NT2/D1 (cell line): ENCODE measurements at regions not wholly inside any gene's neighbourhood (a gene's known extent, or its start where the extent isn't known, plus 50 kb on each side); places are given as distances from the start of the nearest gene placed in this dataset.
"Not testable (repeated sequence)": the region's sequence is repeated elsewhere in the genome, so short reads cannot be mapped to it uniquely, and the experiment has no call there.

ENCODE experiments used
- DNase-seq: peaks from one replicate; pipeline ENCODE4 v3.0.0-alpha.2; 2011; ENCODE audit warnings: low read depth, low spot score
- H3K27me3 ChIP-seq: 2 replicates; pipeline ENCODE4 v1.6.0; 2011; ENCODE audit warnings: mild to moderate bottlenecking; ENCODE audit not compliant: insufficient read length, insufficient read depth
- H3K36me3 ChIP-seq: 2 replicates; pipeline ENCODE4 v1.6.1; 2011; ENCODE audit warnings: mild to moderate bottlenecking, low read length, mixed read lengths; ENCODE audit not compliant: insufficient read depth, insufficient read length
- H3K4me1 ChIP-seq: 2 replicates; pipeline ENCODE4 v1.5.1; 2011; ENCODE audit not compliant: insufficient read depth, insufficient read length
- H3K4me3 ChIP-seq: 2 replicates; pipeline ENCODE4 v1.5.1; 2011; ENCODE audit warnings: low read depth; ENCODE audit not compliant: insufficient read length
- H3K9ac ChIP-seq: 2 replicates; pipeline ENCODE4 v1.6.0; 2011; ENCODE audit warnings: low read depth; ENCODE audit not compliant: insufficient read length
- H3K9me3 ChIP-seq: 2 replicates; pipeline ENCODE4 v1.5.1; 2011; ENCODE audit warnings: mild to moderate bottlenecking, low read length; ENCODE audit not compliant: insufficient read depth
- SUZ12 ChIP-seq: IDR thresholded peaks from 2 replicates; pipeline ENCODE4 v1.6.1; 2011; ENCODE audit not compliant: insufficient read length, insufficient read depth; ENCODE audit errors: extremely low read depth
- YY1 ChIP-seq: IDR thresholded peaks from 2 replicates; pipeline ENCODE4 v1.6.1; 2011; ENCODE audit not compliant: insufficient read length, insufficient read depth
- ZNF274 ChIP-seq: IDR thresholded peaks from 2 replicates; pipeline ENCODE4 v1.6.1; 2011; ENCODE audit warnings: mild to moderate bottlenecking, low read depth, low read length

DNA sequence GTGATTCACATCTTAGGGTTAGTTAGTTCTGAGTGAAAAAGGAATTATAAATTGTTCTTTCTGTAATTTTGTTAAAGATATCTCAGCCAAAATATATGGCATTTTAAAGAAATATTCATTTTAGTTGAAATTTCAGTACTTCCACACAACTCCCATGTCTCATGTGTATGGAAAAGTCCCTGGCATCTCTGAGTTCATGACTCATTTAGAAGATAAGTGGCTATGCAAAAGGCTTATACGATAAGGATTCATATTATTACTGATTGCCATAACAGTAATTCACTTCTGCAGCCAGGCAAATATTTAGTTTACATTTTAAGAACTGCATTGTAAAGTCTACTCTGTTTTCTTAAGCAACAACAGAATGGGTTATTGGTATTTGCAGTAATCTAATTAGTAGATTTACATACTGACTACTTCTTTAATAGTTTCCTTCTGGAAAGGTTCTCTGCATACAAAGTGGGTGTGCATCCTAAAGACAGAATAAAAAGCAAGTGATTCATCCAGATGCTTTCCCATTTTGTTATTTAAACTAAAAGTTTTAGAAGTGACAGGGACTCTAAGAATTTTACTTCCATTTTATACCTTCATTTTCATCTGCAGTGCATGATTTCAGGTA is 682.4 kb upstream of the PABPC4L start:
- DNase-seq = no peak
- no peaks in the 10 kb centered on the region for H3K27me3 ChIP-seq
- H3K4me3 ChIP-seq = no peak overlapping the region
- H3K4me1 ChIP-seq = no peaks in the 10 kb centered on the region
- TF ChIP-seq SUZ12 = no peak
- no peak overlapping the region for H3K9ac ChIP-seq
- H3K9me3 ChIP-seq = no peaks in the 10 kb centered on the region
- H3K36me3 ChIP-seq = no peaks in the 10 kb centered on the region

DNA sequence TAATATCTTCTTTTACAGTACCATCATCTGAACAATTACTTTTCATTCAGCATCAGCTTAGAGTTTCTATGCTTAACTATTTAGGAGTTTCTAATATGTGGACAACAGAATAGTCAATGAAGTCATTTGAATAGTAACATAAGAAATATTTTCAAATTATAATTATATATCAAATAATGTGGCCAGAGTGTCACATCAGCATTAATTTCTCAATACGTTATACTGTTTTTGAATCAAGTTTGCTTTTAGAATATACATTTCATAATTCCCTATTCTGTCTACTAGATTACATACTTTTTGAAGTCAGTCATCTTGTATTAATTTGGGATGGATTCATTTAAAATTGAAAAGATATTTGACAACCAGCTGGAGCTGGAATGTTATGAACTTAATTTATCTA is 677.4 kb upstream of the PABPC4L start:
- no peaks in the 10 kb centered on the region for H3K36me3 ChIP-seq
- DNase-seq = no peak
- no peak overlapping the region for H3K9ac ChIP-seq
- no peak overlapping the region for H3K4me3 ChIP-seq
- H3K9me3 ChIP-seq = no peaks in the 10 kb centered on the region
- H3K4me1 ChIP-seq = no peaks in the 10 kb centered on the region
- TF ChIP-seq SUZ12 (no peak), YY1 (no peak), ZNF274 (no peak)
- H3K27me3 ChIP-seq = no peaks in the 10 kb centered on the region

DNA sequence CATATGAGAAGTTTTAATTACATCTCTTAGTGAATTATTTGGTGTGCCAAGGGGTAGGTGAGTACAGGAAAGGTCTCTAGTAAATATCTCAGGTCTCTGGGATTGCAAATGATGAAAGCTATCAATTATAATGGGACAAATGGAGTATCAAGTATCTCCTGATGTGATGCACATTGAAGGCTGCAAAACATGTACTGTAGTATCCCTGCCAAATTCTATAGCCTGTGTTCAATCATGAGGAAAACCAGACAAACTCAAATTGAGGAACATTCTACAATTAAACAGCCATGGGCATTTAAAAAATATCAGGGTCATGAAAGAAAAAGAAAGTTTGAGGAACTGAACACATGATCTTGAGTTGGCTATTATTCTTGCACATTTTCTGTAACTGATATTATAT is 665.4 kb upstream of the PABPC4L start:
- Histone ChIP-seq H3K4me3 (no peak overlapping the region), H3K9me3 (no peaks in the 10 kb centered on the region), H3K27me3 (no peaks in the 10 kb centered on the region), H3K9ac (no peak overlapping the region), H3K36me3 (no peaks in the 10 kb centered on the region), H3K4me1 (no peaks in the 10 kb centered on the region)
- no peak for DNase-seq
- TF ChIP-seq SUZ12 (no peak), ZNF274 (no peak), YY1 (no peak)

DNA sequence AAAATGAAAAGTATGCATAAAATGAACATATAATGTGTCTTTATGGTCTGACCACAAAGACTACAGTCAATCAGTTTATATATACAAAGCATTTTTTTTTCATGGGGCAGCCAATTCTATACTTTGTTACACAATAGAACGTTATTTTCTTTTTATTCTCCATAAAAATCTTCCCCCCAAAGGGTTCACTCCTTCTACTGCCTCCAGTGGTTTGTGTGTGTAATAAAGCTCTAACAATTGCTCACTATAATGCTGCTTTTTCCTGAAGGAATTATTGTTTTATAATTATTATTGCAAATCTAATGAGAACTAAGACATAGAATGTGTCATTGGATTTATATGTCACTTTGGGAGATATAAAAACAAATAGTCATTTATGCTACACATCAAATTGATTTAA is 664.1 kb upstream of the PABPC4L start:
- Histone ChIP-seq H3K36me3 (no peaks in the 10 kb centered on the region), H3K9ac (no peak overlapping the region), H3K4me1 (no peaks in the 10 kb centered on the region), H3K4me3 (no peak overlapping the region), H3K9me3 (no peaks in the 10 kb centered on the region), H3K27me3 (no peaks in the 10 kb centered on the region)
- TF ChIP-seq ZNF274 = no peak
- TF ChIP-seq SUZ12 = no peak
- TF ChIP-seq YY1 = no peak
- DNase-seq = no peak

DNA sequence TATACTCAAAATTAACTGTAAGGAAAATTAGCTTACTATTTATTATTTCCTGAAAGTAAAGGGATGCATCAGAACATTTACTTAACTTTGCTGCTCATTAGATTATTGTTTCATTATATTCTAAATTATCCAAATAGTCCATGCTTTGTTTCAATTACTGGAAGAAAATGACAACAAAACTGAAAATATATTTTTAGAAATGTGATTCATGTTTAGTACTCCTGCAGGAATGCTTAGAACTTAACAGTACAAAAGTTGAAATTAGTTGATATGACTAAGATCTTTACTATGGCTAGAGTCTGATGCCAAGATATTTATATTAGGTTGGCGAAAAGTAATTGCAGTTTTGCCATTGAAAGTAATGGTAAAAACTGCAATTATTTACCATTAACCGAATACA is 660.5 kb upstream of the PABPC4L start:
- no peaks in the 10 kb centered on the region for H3K36me3 ChIP-seq
- H3K4me3 ChIP-seq = no peak overlapping the region
- no peak overlapping the region for H3K9ac ChIP-seq
- no peaks in the 10 kb centered on the region for H3K4me1 ChIP-seq
- TF ChIP-seq ZNF274 (no peak), YY1 (no peak)
- DNase-seq = no peak
- no peaks in the 10 kb centered on the region for H3K27me3 ChIP-seq
- no peaks in the 10 kb centered on the region for H3K9me3 ChIP-seq

DNA sequence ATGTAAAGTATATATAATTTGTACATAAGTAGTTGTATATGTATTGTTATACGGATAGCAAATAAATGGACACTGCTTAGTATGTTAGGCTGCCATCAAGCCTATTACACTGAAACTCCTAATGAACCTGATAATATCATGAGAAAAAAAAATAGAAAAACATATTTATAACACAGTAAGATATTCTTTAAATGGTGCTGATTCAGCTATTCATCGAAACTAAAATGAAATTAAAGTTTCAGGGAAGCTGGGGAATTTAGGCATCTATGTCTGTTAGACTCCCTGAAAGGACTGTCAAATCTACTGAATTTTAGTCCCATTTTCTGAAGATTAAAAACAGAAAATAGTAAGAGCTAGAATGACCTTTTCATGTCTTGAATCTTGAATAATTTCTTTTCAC is 647.1 kb upstream of the PABPC4L start:
- TF ChIP-seq YY1 (no peak), ZNF274 (no peak), SUZ12 (no peak)
- no peaks in the 10 kb centered on the region for H3K36me3 ChIP-seq
- H3K4me3 ChIP-seq = no peak overlapping the region
- DNase-seq = no peak
- no peaks in the 10 kb centered on the region for H3K9me3 ChIP-seq
- no peak overlapping the region for H3K9ac ChIP-seq
- H3K27me3 ChIP-seq = no peaks in the 10 kb centered on the region
- no peaks in the 10 kb centered on the region for H3K4me1 ChIP-seq

DNA sequence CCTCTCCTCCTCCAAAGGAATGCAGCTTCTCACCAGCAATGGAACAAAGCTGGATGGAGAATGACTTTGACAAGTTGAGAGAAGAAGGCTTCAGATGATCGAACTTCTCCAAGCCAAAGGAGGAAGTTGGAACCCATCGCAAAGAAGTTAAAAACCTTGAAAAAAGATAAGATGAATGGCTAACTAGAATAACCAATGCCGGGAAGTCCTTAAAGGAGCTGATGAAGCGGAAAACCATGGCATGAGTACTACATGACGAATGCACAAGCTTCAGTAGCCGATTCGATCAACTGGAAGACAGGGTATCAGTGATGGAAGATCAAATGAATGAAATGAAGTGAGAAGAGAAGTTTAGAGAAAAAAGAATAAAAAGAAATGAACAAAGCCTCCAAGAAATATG is 629.2 kb upstream of the PABPC4L start:
- not testable (repeated sequence) for DNase-seq, H3K36me3 ChIP-seq, H3K4me1 ChIP-seq, H3K9ac ChIP-seq, H3K27me3 ChIP-seq, H3K4me3 ChIP-seq
- peaks cover 11% of the 10 kb centered on the region; the same call in 1 of the 2 replicates for H3K9me3 ChIP-seq

DNA sequence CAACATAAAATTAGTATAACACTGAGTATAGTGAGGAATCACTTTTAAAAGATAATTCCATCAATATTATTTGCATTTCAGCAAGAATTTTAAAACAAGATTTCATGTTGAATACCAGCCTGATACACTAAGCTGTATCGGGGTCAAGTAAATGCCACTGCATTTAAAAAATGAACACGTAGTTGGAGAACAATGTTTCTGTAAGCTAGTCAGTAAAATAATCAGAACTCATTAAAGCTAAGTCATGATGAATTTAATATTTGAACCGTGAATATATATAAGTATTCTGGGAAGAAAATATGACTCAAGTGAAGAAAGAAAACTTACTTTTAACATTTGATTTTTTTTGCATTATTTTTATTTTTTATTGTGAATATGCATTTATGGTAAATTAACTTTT is 611.0 kb upstream of the PABPC4L start:
- TF ChIP-seq SUZ12 = no peak
- no peak for TF ChIP-seq YY1
- TF ChIP-seq ZNF274 = no peak
- H3K4me3 ChIP-seq = no peak overlapping the region

More for the DNA sequence above, 611.0 kb upstream of the PABPC4L start:
- no peaks in the 10 kb centered on the region for H3K27me3 ChIP-seq
- no peak overlapping the region for H3K9ac ChIP-seq
- DNase-seq = no peak
- H3K9me3 ChIP-seq = peaks cover 7% of the 10 kb centered on the region; the same call in 1 of the 2 replicates
- H3K4me1 ChIP-seq = no peaks in the 10 kb centered on the region
- no peaks in the 10 kb centered on the region for H3K36me3 ChIP-seq
